ENCODE measurements at regions not wholly inside any gene's neighbourhood (a gene's known extent, or its start where the extent isn't known, plus 50 kb on each side); places are given as distances from the start of the nearest gene placed in this dataset.

- peaks cover 4% of the 10 kb centered on the region for H3K9me3 Mint-ChIP-seq (ENCODE audit: low read depth)
- no peaks in the 10 kb centered on the region for H3K36me3 Mint-ChIP-seq (ENCODE audit: low read depth)
- TF ChIP-seq CTCF (IDR thresholded peaks at IDR 0.05): no peak
- H3K27ac Mint-ChIP-seq (ENCODE audit: unreplicated experiment): no peak overlapping the region
- DNase-seq (ENCODE audit: low spot score): no peak
- no peak overlapping the region for H3K4me3 Mint-ChIP-seq (ENCODE audit: unreplicated experiment)
- no peaks in the 10 kb centered on the region for H3K27me3 Mint-ChIP-seq (ENCODE audit: low read depth)
- H3K4me1 Mint-ChIP-seq (ENCODE audit: low read depth): no peaks in the 10 kb centered on the region
Measured at GRCh38 chr16:52729731-52730130, 182.8 kb upstream of the TOX3 start.

GRCh38 chr16:52727849-52728248 lies 180.9 kb upstream of the TOX3 start:
- no peak for TF ChIP-seq CTCF (IDR thresholded peaks at IDR 0.05)
- H3K4me3 Mint-ChIP-seq (ENCODE audit: unreplicated experiment): no peak overlapping the region
- no peak overlapping the region for H3K27ac Mint-ChIP-seq (ENCODE audit: unreplicated experiment)
- DNase-seq (ENCODE audit: low spot score): no peak
- no peaks in the 10 kb centered on the region for H3K4me1 Mint-ChIP-seq (ENCODE audit: low read depth)
- no peaks in the 10 kb centered on the region for H3K36me3 Mint-ChIP-seq (ENCODE audit: low read depth)
- peaks cover 4% of the 10 kb centered on the region for H3K9me3 Mint-ChIP-seq (ENCODE audit: low read depth)
- no peaks in the 10 kb centered on the region for H3K27me3 Mint-ChIP-seq (ENCODE audit: low read depth)

GRCh38 chr16:52727441-52727840 lies 180.5 kb upstream of the TOX3 start:
- H3K36me3 Mint-ChIP-seq (ENCODE audit: low read depth): no peaks in the 10 kb centered on the region
- no peak overlapping the region for H3K27ac Mint-ChIP-seq (ENCODE audit: unreplicated experiment)
- H3K27me3 Mint-ChIP-seq (ENCODE audit: low read depth): no peaks in the 10 kb centered on the region
- peaks cover 4% of the 10 kb centered on the region for H3K9me3 Mint-ChIP-seq (ENCODE audit: low read depth)
- H3K4me3 Mint-ChIP-seq (ENCODE audit: unreplicated experiment): no peak overlapping the region
- no peak for DNase-seq (ENCODE audit: low spot score)
- H3K4me1 Mint-ChIP-seq (ENCODE audit: low read depth): no peaks in the 10 kb centered on the region
- no peak for TF ChIP-seq CTCF (IDR thresholded peaks at IDR 0.05)

GRCh38 chr16:52725461-52725860 lies 178.5 kb upstream of the TOX3 start:
- Mint-ChIP-seq H3K4me1 (ENCODE audit: low read depth) (no peaks in the 10 kb centered on the region), H3K36me3 (ENCODE audit: low read depth) (no peaks in the 10 kb centered on the region), H3K9me3 (ENCODE audit: low read depth) (peaks cover 5% of the 10 kb centered on the region), H3K27ac (ENCODE audit: unreplicated experiment) (no peak overlapping the region), H3K4me3 (ENCODE audit: unreplicated experiment) (no peak overlapping the region), H3K27me3 (ENCODE audit: low read depth) (peaks cover 2% of the 10 kb centered on the region)
- DNase-seq (ENCODE audit: low spot score): no peak
- TF ChIP-seq CTCF (IDR thresholded peaks at IDR 0.05): no peak

GRCh38 chr16:52725043-52725442 lies 178.1 kb upstream of the TOX3 start:
- no peak overlapping the region for H3K4me3 Mint-ChIP-seq (ENCODE audit: unreplicated experiment)
- no peaks in the 10 kb centered on the region for H3K36me3 Mint-ChIP-seq (ENCODE audit: low read depth)
- H3K9me3 Mint-ChIP-seq (ENCODE audit: low read depth): peaks cover 5% of the 10 kb centered on the region

More at GRCh38 chr16:52725043-52725442, 178.1 kb upstream of the TOX3 start:
- Mint-ChIP-seq H3K4me1 (ENCODE audit: low read depth) (no peaks in the 10 kb centered on the region), H3K27ac (ENCODE audit: unreplicated experiment) (no peak overlapping the region), H3K27me3 (ENCODE audit: low read depth) (peaks cover 2% of the 10 kb centered on the region)
- TF ChIP-seq CTCF (IDR thresholded peaks at IDR 0.05): no peak
- DNase-seq (ENCODE audit: low spot score): no peak

Data from chondrocyte (in vitro differentiated cells).